DMS79 treated with DMSO at 0.1 percent for 48 hours (cell line): ENCODE measurements at regions not wholly inside any gene's neighbourhood (a gene's known extent, or its start where the extent isn't known, plus 50 kb on each side); places are given as distances from the start of the nearest gene placed in this dataset.

Experiments
- DNase-seq: peaks from one replicate; lab custom pipeline; 2025; lab: John Stamatoyannopoulos, UW

- no peak for DNase-seq
Observed at GRCh38 chr9:81489046-81489445, 200.3 kb downstream of the TLE1 start.

GRCh38 chr9:81480828-81481604, 208.3 kb downstream of the TLE1 start:
- DNase-seq: no peak

GRCh38 chr9:81479573-81479972, 209.8 kb downstream of the TLE1 start:
- DNase-seq: peak; percentile 33

GRCh38 chr9:81477669-81478068, 211.7 kb downstream of the TLE1 start:
- DNase-seq: no peak

- no peak for DNase-seq
Observed at GRCh38 chr9:81476813-81477490, 212.4 kb downstream of the TLE1 start.

GRCh38 chr9:81474792-81475191, 214.6 kb downstream of the TLE1 start:
- DNase-seq: no peak

- DNase-seq: no peak
Observed at GRCh38 chr9:81474125-81474524, 215.2 kb downstream of the TLE1 start.

- DNase-seq: no peak
Observed at GRCh38 chr9:81473708-81474107, 215.6 kb downstream of the TLE1 start.

- DNase-seq: no peak
Observed at GRCh38 chr9:81473206-81473605, 216.1 kb downstream of the TLE1 start.

GRCh38 chr9:81472701-81473100, 216.6 kb downstream of the TLE1 start:
- no peak for DNase-seq

GRCh38 chr9:81470864-81471263, 218.5 kb downstream of the TLE1 start:
- no peak for DNase-seq

GRCh38 chr9:81468084-81468595, 221.2 kb downstream of the TLE1 start:
- DNase-seq: no peak

GRCh38 chr9:81466981-81467380, 222.4 kb downstream of the TLE1 start:
- no peak for DNase-seq

- no peak for DNase-seq
Observed at GRCh38 chr9:81465468-81466011, 223.8 kb downstream of the TLE1 start.

- no peak for DNase-seq
Observed at GRCh38 chr9:81462801-81463200, 226.5 kb downstream of the TLE1 start.

- DNase-seq: no peak
Observed at GRCh38 chr9:81461196-81461595, 228.2 kb downstream of the TLE1 start.

- no peak for DNase-seq
Observed at GRCh38 chr9:81460693-81461092, 228.7 kb downstream of the TLE1 start.

- DNase-seq: no peak
Observed at GRCh38 chr9:81459591-81459990, 229.8 kb downstream of the TLE1 start.

GRCh38 chr9:81456431-81457006, 232.8 kb downstream of the TLE1 start:
- DNase-seq: peak; percentile 29

GRCh38 chr9:81455462-81456219, 233.7 kb downstream of the TLE1 start:
- peak; percentile 14 for DNase-seq

- DNase-seq: no peak
Observed at GRCh38 chr9:81445331-81445921, 243.9 kb downstream of the TLE1 start.

- DNase-seq: no peak
Observed at GRCh38 chr9:81431641-81432040, 257.7 kb downstream of the TLE1 start.
